ENCODE measurements at regions not wholly inside any gene's neighbourhood (a gene's known extent, or its start where the extent isn't known, plus 50 kb on each side); places are given as distances from the start of the nearest gene placed in this dataset.

DNA sequence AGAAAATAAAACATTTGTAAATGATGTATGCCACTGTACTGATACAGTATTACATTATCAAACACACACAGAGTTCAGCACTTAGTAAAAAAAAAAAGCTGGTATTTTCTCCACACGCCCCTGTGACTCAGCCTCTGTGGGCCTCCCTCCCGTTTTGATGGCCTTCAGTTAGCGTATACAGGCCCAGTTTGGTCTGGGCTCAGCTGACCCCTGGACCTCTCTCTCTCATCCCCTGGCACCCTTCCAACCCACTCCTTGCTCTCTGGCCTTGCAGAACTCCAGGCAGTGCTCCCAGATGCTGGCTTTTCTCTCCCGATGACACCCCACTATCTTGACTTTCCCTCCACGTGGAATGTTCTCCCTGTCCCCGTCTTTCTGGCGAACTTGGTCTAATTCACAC lies 89.0 kb upstream of the LIMCH1 start:
- no peak overlapping the region for H3K4me3 Mint-ChIP-seq
- Histone ChIP-seq H4K91ac (ENCODE audit: insufficient read length, low read depth, low read length) (no peak overlapping the region), H3K9me3 (ENCODE audit: control insufficient read depth, low read depth, low read length) (no peaks in the 10 kb centered on the region)

More for the DNA sequence above, 89.0 kb upstream of the LIMCH1 start:
- Histone ChIP-seq H3K4me1 (ENCODE audit: insufficient read depth, low read length) (no peaks in the 10 kb centered on the region; the same call in 1 of the 2 replicates), H3K79me2 (ENCODE audit: insufficient read depth, low read length) (no peaks in the 10 kb centered on the region), H2BK12ac (ENCODE audit: insufficient read length, low read depth, low read length) (no peak overlapping the region), H2BK120ac (ENCODE audit: low read depth, low read length, poor library complexity, severe bottlenecking) (no peak overlapping the region), H3K27me3 (ENCODE audit: insufficient read depth, low read length) (no peaks in the 10 kb centered on the region), H4K5ac (ENCODE audit: insufficient read length, low read depth, low read length) (no peak overlapping the region), H2BK5ac (ENCODE audit: insufficient read length, low read length) (no peak overlapping the region), H3K4me2 (ENCODE audit: insufficient read depth, insufficient read length, low read length) (no peak overlapping the region), H4K8ac (replicated peaks; ENCODE audit: insufficient read length, low read depth, low read length) (no peak overlapping the region), H3K27ac (ENCODE audit: insufficient read length, low read depth, low read length) (no peak overlapping the region), H2BK15ac (ENCODE audit: low read depth, low read length) (no peak overlapping the region), H3K79me1 (ENCODE audit: insufficient read depth, low read depth, low read length, poor library complexity, severe bottlenecking) (no peaks in the 10 kb centered on the region), H2AFZ (ENCODE audit: low read length) (no peak overlapping the region), H2AK5ac (ENCODE audit: insufficient read length, low read length) (no peak overlapping the region), H3K18ac (ENCODE audit: insufficient read length, low read depth, low read length) (no peak overlapping the region), H3K23me2 (ENCODE audit: insufficient read length, low read depth, low read length, poor library complexity, severe bottlenecking) (no peaks in the 10 kb centered on the region), H3K14ac (ENCODE audit: insufficient read depth, low read length) (no peak overlapping the region), H3K4ac (ENCODE audit: low read depth, low read length) (no peak overlapping the region), H3T11ph (ENCODE audit: low read length) (no peak overlapping the region), H3K9ac (ENCODE audit: extremely low read depth, insufficient read length, low read length) (no peak overlapping the region), H2BK20ac (ENCODE audit: low read depth, low read length, poor library complexity, severe bottlenecking) (no peak overlapping the region), H4K20me1 (ENCODE audit: control insufficient read depth, insufficient read depth, insufficient read length) (no peaks in the 10 kb centered on the region), H3K23ac (ENCODE audit: insufficient read length, low read depth, low read length) (no peak overlapping the region), H3K56ac (ENCODE audit: insufficient read length, low read depth, low read length) (no peak overlapping the region)
- Mint-ChIP-seq H3K27ac (peak overlapping the region in 1 of 3 experiments; percentile 36; a peak in 2 of 7 replicates), H3K4me1 (peaks cover 15 to 18% of the 10 kb centered on the region in 2 experiments), H3K36me3 (ENCODE audit: insufficient read depth in 1 of 3, low read depth in 3 of 3) (peaks cover 0 to 11% (median 0%) of the 10 kb centered on the region in 3 experiments; a peak in 2 of 7 replicates), H3K27me3 (ENCODE audit: low read depth) (peaks cover 1% of the 10 kb centered on the region; the same call in 1 of the 2 replicates), H3K9me3 (peaks cover 0 to 6% of the 10 kb centered on the region in 2 experiments; a peak in 2 of 5 replicates)
- WGBS (ENCODE audit: extremely low coverage, insufficient read length, low lambda C conversion rate), result no CpG with 5 or more reads among the region's 7 CpGs
- no peak for DNase-seq
- TF ChIP-seq, protein P1, sequence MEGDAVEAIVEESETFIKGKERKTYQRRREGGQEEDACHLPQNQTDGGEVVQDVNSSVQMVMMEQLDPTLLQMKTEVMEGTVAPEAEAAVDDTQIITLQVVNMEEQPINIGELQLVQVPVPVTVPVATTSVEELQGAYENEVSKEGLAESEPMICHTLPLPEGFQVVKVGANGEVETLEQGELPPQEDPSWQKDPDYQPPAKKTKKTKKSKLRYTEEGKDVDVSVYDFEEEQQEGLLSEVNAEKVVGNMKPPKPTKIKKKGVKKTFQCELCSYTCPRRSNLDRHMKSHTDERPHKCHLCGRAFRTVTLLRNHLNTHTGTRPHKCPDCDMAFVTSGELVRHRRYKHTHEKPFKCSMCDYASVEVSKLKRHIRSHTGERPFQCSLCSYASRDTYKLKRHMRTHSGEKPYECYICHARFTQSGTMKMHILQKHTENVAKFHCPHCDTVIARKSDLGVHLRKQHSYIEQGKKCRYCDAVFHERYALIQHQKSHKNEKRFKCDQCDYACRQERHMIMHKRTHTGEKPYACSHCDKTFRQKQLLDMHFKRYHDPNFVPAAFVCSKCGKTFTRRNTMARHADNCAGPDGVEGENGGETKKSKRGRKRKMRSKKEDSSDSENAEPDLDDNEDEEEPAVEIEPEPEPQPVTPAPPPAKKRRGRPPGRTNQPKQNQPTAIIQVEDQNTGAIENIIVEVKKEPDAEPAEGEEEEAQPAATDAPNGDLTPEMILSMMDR (conservative IDR thresholded peaks at IDR 0.05), result no peak
